ENCODE measurements at regions not wholly inside any gene's neighbourhood (a gene's known extent, or its start where the extent isn't known, plus 50 kb on each side); places are given as distances from the start of the nearest gene placed in this dataset.

GRCh38 chr2:44881856-44882255 lies 59.6 kb upstream of the SIX3 start:
- no peak overlapping the region for H3K4me3 ChIP-seq (ENCODE audit: low read length, poor library complexity, severe bottlenecking)
- H2AFZ ChIP-seq (ENCODE audit: low read length), result no peak overlapping the region
- no peak overlapping the region for H3K4me2 ChIP-seq (ENCODE audit: low read depth, low read length, poor library complexity, severe bottlenecking)
- no peak overlapping the region for H3K9ac ChIP-seq (ENCODE audit: low read depth, low read length, poor library complexity, severe bottlenecking)
- no peaks in the 10 kb centered on the region for H4K20me1 ChIP-seq (ENCODE audit: insufficient read depth, low read length, poor library complexity, severe bottlenecking)
- H3K9me3 ChIP-seq (ENCODE audit: insufficient read depth, low read depth, low read length), result no peaks in the 10 kb centered on the region
- no peaks in the 10 kb centered on the region for H3K27me3 ChIP-seq (ENCODE audit: insufficient read depth, low read length, poor library complexity, severe bottlenecking)
- no peaks in the 10 kb centered on the region for H3K9me2 ChIP-seq (replicated peaks; ENCODE audit: low read depth, low read length)
- H3K79me2 ChIP-seq (ENCODE audit: insufficient read depth, low read length), result no peaks in the 10 kb centered on the region
- H3K36me3 ChIP-seq (ENCODE audit: insufficient read depth, low read length), result no peaks in the 10 kb centered on the region
- TF ChIP-seq CTCF (conservative IDR thresholded peaks at IDR 0.05; ENCODE audit: low read length) (no peak), EZH2phosphoT487 (IDR thresholded peaks at IDR 0.05; ENCODE audit: borderline replicate concordance) (no peak)
- no peaks in the 10 kb centered on the region for H3F3A ChIP-seq (ENCODE audit: low read depth)
- peaks cover 9% of the 10 kb centered on the region for H3K4me1 ChIP-seq (ENCODE audit: insufficient read depth, low read length, poor library complexity, severe bottlenecking)

- peaks cover 9% of the 10 kb centered on the region for H3K4me1 ChIP-seq (ENCODE audit: insufficient read depth, low read length, poor library complexity, severe bottlenecking)
- H3K9ac ChIP-seq (ENCODE audit: low read depth, low read length, poor library complexity, severe bottlenecking), result no peak overlapping the region
- H3K9me2 ChIP-seq (replicated peaks; ENCODE audit: low read depth, low read length), result no peaks in the 10 kb centered on the region
- H3K9me3 ChIP-seq (ENCODE audit: insufficient read depth, low read depth, low read length), result no peaks in the 10 kb centered on the region
- H3K4me3 ChIP-seq (ENCODE audit: low read length, poor library complexity, severe bottlenecking), result no peak overlapping the region
- no peaks in the 10 kb centered on the region for H4K20me1 ChIP-seq (ENCODE audit: insufficient read depth, low read length, poor library complexity, severe bottlenecking)
- no peak overlapping the region for H3K4me2 ChIP-seq (ENCODE audit: low read depth, low read length, poor library complexity, severe bottlenecking)
- no peaks in the 10 kb centered on the region for H3K36me3 ChIP-seq (ENCODE audit: insufficient read depth, low read length)
- H3K79me2 ChIP-seq (ENCODE audit: insufficient read depth, low read length), result no peaks in the 10 kb centered on the region
- H3K27me3 ChIP-seq (ENCODE audit: insufficient read depth, low read length, poor library complexity, severe bottlenecking), result no peaks in the 10 kb centered on the region
- no peak overlapping the region for H2AFZ ChIP-seq (ENCODE audit: low read length)
- no peaks in the 10 kb centered on the region for H3F3A ChIP-seq (ENCODE audit: low read depth)
- TF ChIP-seq EZH2phosphoT487 (IDR thresholded peaks at IDR 0.05; ENCODE audit: borderline replicate concordance) (no peak), CTCF (conservative IDR thresholded peaks at IDR 0.05; ENCODE audit: low read length) (no peak)
Observed at GRCh38 chr2:44883356-44883755, 58.1 kb upstream of the SIX3 start.

GRCh38 chr2:44884231-44884630 lies 57.3 kb upstream of the SIX3 start:
- no peak for TF ChIP-seq EZH2phosphoT487 (IDR thresholded peaks at IDR 0.05; ENCODE audit: borderline replicate concordance)
- TF ChIP-seq CTCF (conservative IDR thresholded peaks at IDR 0.05; ENCODE audit: low read length), result no peak
- H3K27me3 ChIP-seq (ENCODE audit: insufficient read depth, low read length, poor library complexity, severe bottlenecking), result no peaks in the 10 kb centered on the region

More at GRCh38 chr2:44884231-44884630, 57.3 kb upstream of the SIX3 start:
- Histone ChIP-seq H3K79me2 (ENCODE audit: insufficient read depth, low read length) (no peaks in the 10 kb centered on the region), H4K20me1 (ENCODE audit: insufficient read depth, low read length, poor library complexity, severe bottlenecking) (no peaks in the 10 kb centered on the region), H3K4me3 (ENCODE audit: low read length, poor library complexity, severe bottlenecking) (no peak overlapping the region), H3K9me2 (replicated peaks; ENCODE audit: low read depth, low read length) (no peaks in the 10 kb centered on the region), H2AFZ (ENCODE audit: low read length) (no peak overlapping the region), H3K9ac (ENCODE audit: low read depth, low read length, poor library complexity, severe bottlenecking) (no peak overlapping the region), H3K4me2 (ENCODE audit: low read depth, low read length, poor library complexity, severe bottlenecking) (no peak overlapping the region), H3K9me3 (ENCODE audit: insufficient read depth, low read depth, low read length) (no peaks in the 10 kb centered on the region), H3K4me1 (ENCODE audit: insufficient read depth, low read length, poor library complexity, severe bottlenecking) (peaks cover 9% of the 10 kb centered on the region), H3K36me3 (ENCODE audit: insufficient read depth, low read length) (no peaks in the 10 kb centered on the region), H3F3A (ENCODE audit: low read depth) (no peaks in the 10 kb centered on the region)

All from Loucy (cell line).